ENCODE measurements at regions not wholly inside any gene's neighbourhood (a gene's known extent, or its start where the extent isn't known, plus 50 kb on each side); places are given as distances from the start of the nearest gene placed in this dataset.

GRCh38 chr17:73914536-73915274 is 270.5 kb upstream of the SDK2 start:
- TF ChIP-seq CTCF (IDR thresholded peaks at IDR 0.05) (no peak), POLR2A (IDR thresholded peaks at IDR 0.05) (no peak)

Measured in testis (tissue), 2 donors.